SKM-1 (cell line): ENCODE measurements at regions not wholly inside any gene's neighbourhood (a gene's known extent, or its start where the extent isn't known, plus 50 kb on each side); places are given as distances from the start of the nearest gene placed in this dataset.
"Not testable (repeated sequence)": the region's sequence is repeated elsewhere in the genome, so short reads cannot be mapped to it uniquely, and the experiment has no call there.

Experiments used
- DNase-seq: peaks from one replicate; lab custom pipeline; 2025; ENCODE audit not compliant: unreplicated experiment; lab: John Stamatoyannopoulos, UW

DNA sequence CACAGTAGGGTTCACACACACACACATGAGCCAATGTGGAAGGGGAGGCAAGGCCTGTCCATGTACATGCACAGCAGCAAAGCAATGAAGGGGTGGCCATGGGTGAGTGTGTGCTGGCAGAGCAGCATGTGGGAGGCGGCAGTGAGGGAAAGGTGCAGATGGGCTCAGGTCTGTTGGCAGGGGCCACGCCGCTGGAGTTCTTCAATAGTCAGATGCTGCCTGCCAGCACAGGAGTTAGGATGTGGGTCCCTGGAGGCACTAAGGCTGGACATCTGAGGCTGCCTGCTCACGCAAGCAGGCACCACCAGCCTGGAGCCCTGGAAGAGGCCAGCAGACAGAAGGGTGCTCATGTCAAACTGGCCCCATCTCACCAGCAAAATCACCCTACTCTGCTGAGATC, 1304.9 kb downstream of the DSC3 start:
- no peak for DNase-seq

DNA sequence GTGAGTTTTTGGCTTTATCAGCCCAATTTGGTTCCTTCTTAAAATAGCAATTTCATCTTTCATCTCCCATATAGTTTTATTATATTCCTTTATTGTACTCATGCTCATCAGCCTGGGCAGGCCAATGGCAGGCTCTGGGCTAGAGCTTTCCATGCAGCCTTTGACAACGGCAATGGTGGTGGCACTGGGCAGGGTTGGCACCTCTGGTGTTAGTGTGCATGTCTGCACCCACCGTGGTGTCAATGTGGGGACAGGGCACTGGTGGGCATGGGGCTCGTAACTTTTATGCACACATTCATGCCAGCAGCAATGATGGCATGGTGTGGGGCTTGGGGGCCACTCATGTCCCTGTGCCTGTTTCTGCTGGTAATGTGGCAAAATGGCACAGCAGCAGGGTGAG, 1305.4 kb downstream of the DSC3 start:
- DNase-seq, result no peak

DNA sequence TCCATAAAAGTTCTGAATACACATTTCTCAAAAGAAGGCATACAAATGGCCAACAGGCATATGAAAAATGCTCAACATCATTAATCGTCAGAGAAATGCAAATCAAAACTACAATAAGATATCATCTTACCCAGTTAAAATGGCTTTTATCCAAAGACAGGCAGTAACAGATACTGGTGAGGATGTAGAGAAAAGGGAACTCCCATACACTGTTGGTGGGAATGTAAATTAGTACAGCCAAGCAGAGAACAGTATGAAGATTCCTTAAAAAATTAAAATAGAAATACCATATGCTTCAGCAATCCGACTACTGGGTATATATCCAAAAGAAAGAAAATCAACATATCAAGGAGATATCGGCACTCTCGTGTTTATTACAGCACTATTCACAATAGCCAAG, 1312.5 kb downstream of the DSC3 start:
- no peak for DNase-seq

DNA sequence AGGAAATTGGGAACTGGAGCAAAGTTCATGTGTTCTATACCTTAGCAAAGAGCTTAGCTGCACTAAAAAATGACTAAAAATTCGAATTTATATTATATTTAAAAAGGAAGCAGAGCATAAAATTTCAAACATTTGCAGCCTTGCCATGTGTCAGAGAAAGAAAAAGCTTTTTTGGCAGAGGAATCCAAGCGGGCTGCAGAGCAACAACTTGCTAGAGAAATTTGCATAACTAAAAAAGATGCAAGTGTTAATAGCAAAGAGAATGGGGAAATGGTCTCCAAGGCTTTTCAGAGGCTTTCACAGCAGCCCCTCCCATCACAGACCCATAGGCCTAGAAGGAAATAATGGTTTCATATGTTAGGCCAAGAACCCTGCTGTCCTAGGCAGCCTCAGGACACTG, 1315.9 kb downstream of the DSC3 start:
- no peak for DNase-seq

DNA sequence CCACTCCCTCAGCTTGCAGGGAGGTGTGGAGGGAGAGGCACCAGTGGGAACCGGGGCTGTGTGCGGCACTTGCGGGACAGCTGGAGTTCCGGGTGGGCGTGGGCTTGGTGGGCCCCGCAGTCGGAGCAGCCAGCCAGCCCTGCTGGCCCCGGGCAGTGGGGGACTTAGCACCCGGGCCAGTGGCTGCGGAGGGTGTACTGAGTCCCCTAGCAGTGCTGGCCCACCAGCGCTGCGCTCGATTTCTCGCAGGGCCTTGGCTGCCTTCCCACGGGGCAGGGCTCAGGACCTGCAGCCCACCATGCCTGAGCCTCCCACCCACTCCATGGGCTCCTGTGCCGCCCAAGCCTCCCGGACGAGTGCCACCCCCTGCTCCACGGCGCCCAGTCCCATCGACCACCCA, 1319.1 kb downstream of the DSC3 start:
- not testable (repeated sequence) for DNase-seq

DNA sequence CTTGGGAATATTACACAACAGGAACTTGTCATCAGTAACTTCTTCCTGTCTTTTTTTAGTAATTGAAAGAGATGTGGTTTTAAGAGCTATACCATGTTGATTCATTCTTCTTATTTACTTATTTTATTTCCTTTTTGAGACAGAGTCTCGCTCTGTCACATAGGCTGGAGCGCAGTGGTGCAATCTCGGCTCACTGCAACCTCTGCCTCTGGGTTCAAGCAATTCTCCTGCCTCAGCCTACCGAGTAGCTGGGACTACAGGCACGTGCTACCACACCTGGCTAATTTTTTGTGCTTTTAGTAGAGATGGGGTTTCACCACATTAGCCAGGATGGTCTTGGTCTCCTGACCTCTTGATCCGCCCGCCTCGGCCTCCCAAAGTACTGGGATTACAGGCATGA, 1326.6 kb downstream of the DSC3 start:
- DNase-seq, result not testable (repeated sequence)

DNA sequence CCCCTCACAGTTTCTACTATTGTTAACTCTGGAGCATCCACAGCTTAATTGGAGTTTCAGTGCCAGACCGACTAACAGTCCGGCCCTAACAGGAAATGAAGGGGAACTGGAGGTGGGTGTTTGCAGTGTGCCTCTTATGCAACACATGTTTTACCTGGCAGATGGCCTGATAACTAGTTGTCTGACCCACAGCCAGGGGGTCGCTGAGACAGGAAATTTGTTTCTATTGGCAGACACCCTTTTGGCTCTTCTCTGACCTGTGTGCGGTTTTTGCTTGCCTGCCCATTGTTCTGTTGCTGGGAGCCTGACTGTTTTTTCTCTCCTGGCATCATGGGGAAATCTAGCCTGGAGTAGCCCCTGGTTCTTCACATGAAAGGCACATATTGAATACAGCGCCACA, 1329.8 kb downstream of the DSC3 start:
- no peak for DNase-seq

DNA sequence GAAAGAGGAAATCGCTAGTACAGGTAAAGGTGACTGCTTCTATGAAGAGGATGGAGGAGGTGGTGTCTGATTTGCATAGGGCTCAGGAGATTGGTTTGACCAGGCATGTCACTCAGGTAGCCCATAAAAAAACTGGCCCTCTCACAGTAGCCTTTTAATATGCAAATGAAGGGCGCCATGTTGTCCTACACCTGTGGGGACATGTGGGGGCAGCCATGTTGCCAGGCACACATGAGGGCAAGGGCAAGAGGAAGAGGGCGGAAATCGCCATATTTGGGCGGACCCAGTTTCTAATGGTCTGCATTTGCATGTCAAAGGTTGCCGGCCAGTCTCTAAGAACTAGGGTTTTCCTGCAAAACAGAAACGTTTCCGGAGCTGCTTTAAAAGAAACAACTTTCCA, 1330.6 kb downstream of the DSC3 start:
- DNase-seq, result no peak

DNA sequence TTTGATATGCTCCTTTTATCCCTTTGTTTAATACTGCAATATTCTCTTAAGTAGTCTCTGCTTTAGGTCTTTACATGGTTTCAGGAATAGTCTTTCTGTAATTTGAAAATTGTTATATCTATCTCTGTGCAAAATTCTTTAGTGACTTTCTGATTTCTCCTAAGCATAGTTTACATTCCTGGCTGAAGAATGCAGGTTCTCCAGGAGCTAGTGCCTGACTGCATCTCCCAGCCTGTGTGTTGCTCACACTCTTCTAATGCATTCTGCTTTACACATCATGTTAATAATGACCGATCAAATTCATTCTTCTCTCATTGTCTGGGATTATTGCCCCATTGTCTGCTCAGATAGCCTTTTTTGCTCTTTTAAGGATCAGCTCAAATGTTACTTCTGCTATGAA, 1349.2 kb downstream of the DSC3 start:
- no peak for DNase-seq

DNA sequence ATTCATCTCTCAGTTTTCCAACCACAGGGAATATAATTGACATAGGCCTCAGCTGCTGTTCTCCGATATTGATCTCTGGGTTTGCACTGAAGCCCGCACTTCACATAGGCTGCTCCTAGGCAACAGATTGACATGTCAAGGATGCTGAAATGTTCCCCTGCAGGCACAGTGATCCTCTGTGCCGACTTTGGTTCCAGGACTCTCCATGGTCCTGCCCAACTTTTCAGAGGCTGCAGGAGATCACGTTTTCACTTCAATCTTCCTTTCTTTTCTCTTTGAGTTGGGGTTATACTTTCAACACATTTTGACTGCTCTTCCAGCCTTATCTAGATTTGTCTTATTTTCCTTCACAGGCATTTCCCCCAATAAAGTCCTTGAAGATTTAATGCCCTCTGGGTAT, 1361.0 kb downstream of the DSC3 start:
- no peak for DNase-seq

DNA sequence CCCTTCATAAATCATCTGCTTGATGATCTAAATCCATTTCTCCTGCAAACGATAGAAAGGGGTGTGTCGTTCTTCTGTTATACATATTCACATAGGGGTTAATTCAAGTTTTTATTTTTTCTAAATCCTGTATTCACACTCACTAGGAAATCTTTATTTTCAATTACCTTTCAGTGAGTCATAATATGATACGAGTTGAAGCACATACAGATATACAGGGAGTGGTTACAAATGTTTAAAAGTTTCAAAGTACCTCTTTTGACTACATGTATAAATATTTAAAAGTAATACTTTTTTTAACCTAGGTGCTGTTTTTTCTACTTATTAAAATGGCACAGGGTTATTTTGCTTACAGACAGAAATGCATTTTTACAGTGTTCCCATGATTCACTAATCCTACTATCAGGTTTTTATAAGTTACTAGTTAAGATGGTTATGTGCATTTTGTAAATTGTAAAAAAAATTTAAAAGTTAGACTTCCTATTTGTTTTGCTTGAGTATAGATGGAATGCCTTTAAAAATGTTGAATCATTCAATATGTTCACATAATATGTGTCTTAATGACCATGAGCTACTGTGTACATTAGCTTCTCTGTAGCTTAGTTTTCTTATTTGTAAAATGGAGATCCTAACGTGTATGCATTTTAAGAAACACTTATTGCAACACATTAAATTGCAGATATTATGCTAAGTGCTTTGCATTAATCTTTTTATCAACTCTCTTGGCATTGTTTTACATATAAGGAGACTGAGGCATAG, 1378.1 kb downstream of the DSC3 start:
- DNase-seq, result no peak

DNA sequence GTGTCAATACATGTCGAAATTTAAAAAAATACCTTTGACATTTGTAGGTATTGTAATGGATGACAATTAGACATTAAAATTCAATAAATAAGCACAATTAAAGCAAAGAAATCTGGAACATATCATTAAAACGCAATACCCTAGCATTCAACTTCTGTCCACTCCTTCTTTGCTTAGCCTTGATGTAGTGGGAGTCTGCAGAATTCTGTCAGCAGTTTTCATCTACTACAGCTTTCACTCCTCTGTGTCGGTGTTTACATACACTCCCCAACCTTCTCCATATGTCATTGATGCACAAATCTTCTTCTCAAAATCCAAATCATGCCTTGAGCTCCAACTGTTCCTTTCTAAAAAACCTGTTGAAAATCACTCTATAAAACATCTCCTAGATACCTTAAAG, 1380.6 kb downstream of the DSC3 start:
- no peak for DNase-seq

DNA sequence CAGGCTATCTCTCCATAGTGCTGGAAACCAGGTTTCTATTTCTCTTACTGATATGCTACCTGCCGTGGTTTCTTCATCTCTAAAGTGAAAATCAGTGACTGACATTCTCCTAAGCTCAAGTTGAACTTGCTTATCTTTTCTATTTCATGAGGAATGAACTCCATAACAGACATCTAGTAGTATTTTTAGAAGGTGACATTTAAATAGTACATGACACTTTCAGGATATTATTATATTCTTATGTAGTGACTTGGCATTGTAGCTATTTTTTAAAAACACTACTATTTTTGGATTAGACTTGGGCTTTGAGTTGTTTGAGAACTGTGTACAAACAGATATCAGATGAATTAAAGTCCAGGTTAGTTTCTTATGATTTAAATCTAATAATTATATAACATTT, 1381.8 kb downstream of the DSC3 start:
- DNase-seq, result no peak

DNA sequence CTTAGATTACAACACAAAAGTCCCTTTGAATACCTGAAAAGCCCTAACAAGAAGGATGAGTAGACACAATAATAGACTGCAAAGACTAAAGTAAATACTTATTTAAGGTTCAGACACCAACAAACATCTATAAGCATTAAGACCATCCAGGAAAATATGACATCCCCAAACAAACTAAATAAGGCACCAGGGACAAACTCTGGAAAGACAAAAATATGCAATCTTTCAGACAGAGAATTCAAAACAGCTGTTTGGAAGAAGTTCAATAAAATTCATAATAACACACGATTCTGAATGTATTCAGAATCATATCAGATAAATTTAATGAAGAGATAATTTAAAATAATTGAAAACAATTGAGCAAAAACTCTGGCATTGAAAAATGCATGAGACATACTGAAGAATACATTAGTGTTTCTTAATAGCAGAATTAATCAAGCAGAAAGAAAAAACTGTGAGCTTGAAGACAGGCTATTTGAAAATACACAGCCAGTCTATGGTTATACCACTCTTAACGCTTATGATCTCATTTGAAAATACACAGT, 1388.8 kb downstream of the DSC3 start:
- DNase-seq, result no peak

DNA sequence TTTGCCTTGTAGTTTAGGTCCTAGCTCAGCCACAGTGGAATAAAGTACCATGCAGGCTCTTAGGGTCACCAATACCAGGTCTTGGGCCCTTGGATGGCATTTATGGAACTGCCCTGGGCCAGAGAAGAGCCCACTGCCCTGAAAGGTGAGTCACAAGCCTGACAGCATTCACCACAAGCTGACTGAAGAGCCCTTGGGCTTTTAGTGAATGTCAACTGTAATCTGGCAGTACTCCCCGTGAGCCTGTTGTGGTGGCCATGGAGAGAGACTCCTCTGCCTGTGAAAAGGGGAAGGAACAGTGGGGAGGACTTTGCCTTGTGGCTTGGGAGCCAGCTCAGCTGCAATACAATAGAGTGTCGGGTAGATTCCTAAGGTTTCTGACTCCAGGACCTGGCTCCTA, 1389.7 kb downstream of the DSC3 start:
- no peak for DNase-seq

DNA sequence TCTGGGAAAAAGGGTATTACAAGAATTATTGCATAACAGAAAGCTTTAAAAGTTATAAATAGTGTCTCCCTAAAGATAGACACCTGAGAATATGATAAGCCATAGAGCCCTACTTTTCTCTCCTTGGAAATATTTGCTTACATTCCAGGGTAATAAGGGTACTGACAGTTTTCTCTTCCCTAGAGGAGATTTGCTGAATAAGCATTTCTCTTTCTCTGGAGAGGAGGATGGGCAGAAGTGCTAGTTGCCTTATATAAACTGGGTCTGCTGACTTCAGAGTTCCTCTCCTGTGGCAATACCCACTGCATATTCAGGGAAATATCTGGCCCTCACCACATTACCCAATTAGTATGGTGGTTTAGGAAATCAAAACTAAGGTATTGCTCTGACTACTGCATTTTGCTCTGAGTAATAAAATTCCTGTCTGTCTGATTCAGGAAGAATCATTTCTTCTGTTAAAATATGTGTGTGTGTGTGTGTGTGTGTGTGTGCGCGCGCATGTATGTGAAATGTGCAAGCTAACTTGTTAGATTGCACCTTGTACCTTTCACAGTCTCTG, 1391.3 kb downstream of the DSC3 start:
- DNase-seq, result no peak

DNA sequence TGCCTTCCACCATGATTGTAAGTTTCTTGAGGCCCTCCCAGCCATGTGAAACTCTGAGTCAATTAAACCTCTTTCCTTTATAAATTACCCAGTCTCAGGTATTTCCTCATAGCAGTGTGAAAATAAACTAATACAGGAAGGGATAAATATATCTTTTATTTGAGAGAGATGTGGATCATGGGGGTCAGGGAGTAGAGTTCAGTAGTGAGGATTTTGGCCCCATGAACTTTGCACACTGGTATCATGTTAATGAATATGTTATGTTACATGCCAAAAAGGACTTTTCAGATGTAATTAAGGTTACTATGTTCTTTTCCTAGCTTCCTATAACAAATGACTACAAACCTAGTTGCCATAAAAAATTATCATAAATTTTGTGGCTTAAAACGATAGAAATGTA, 1393.7 kb downstream of the DSC3 start:
- DNase-seq, result no peak

DNA sequence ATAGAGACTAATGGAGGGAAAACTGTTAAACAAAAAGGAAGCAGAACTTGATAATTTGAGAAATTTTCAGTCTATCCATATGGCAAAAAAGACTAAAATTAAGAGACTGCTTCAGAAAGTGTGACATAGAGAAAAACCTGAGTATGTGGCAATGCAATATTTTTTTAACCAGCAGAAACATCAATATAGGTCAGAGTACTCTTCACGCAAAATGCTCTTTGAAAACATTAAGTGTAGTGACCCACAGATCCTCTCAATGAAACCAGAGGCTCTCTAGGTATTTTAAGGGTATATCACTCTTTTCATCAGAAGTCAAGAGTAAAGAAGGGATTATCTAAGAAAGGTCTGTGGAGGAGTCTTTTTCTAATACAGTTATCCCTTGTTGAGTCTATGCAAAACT, 1394.8 kb downstream of the DSC3 start:
- no peak for DNase-seq

DNA sequence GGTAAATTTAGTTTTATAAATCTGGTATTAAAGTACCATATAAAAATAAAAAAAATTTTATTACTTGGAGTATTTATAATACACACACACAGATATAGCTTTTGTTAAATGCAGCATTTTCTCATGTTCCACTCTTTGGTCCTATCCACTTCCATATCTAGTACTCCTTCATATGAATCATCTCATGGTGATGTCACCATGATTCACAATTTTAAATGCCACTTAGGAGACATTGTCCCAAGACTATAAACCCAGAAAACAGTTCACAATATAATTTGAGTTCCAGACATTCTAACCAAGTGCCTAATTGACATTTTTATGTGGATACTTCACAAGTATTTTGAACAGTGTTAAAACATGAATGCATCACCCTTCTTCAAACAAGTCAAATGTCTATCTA, 1398.3 kb downstream of the DSC3 start:
- DNase-seq, result no peak

DNA sequence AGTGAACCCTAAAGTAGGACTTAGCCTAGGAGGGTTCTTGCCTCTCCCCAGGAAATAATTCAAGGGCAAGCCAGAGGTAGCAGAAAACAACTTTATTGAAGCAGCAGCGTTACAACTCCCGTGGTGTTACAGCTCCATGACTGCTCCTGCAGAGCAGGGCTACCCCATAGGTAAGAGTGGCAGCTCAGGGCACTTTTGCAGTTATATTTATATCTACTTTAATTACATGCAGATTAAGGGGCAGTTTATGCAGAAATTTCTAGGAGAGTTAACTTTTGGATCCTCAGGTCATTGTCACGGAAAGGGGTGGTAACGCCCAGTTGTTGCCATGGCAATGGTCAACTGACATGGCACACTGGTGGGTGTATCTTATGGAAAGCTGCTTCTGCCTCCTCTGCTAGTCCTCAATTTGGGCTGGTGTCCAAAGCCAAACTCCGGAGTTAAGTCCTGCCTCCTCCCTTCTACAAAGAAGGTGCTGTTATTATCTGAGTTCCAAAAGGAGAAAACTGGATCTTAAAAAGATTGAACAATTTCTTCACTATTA, 1413.0 kb downstream of the DSC3 start:
- DNase-seq, result no peak

DNA sequence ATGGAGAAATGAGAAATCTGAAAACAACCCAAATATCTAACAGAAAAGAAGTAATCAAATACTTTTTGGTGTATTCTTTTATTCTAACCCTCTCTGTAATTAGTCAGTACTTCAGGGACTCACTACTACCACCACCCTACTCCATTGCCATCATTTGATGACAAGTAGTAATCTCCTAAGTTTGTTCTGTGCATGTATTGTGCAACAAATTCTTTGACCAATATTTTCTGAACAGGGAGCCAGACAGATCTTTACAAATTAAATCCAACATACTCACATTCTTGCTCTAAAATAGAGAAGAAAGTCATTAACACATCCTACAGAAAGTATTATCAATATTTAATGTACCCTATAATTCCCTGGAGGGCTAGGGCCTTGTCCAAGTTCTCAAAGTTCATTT, 1416.4 kb downstream of the DSC3 start:
- no peak for DNase-seq

DNA sequence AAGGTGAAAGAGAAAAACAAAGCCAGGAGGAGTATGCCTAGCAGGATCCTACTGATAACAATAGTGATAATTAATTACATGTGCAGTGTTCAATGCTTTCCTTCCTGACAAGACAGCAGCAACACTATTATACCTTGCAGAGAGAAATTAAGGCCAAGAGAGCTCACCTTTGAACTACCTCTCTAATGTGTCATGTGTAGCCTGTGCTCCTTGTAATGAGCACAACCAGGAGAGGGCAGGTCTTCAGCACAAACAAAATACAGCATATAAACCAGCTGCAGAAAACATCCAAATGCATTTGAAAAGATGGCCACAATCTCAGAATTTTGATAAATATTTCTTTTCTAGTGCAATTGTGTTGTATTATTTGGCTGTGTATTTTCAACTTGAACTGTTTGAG, 1425.7 kb downstream of the DSC3 start:
- DNase-seq, result no peak

DNA sequence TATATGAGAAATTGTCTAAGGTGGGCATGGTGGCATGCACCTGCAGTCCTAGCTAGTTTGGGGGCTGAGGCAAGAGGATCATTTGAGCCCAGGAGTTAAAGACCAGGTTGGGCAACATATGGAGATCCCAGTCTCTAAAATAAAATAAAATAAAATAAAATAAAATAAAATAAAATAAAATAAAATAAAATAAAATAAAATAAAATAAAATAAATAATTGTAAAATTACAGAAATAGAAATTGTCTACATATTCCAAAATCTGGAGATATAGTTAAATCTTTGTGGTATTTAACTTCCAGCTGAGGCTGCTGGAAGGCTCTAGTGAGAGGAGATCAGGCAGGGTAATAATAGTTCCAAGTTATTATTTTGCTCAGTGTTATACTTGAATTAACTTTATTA, 1432.1 kb upstream of the CDH2 start:
- no peak for DNase-seq
